DOHH2 (cell line): ENCODE measurements at regions not wholly inside any gene's neighbourhood (a gene's known extent, or its start where the extent isn't known, plus 50 kb on each side); places are given as distances from the start of the nearest gene placed in this dataset.
"Not testable (repeated sequence)": the region's sequence is repeated elsewhere in the genome, so short reads cannot be mapped to it uniquely, and the experiment has no call there.

Source experiments
- H3F3A ChIP-seq: fragments of 200-600 bp; sonication (generic), shearing (Covaris generic); 2 replicates; pipeline ENCODE4 v1.6.0; 2016; ENCODE audit warnings: antibody characterized with exemption, mild to moderate bottlenecking; ENCODE audit not compliant: control insufficient read depth, insufficient read depth
- H3K27ac ChIP-seq: fragments of 200-600 bp; sonication (generic); 2 replicates; pipeline ENCODE4 v1.5.1; 2014; ENCODE audit warnings: low read depth, mild to moderate bottlenecking, low read length, moderate library complexity
- H3K27me3 ChIP-seq: fragments of 200-600 bp; sonication (generic); 2 replicates; pipeline ENCODE4 v1.6.1; 2014; ENCODE audit warnings: mild to moderate bottlenecking, low read length, mixed read lengths; ENCODE audit not compliant: control insufficient read depth
- H3K36me3 ChIP-seq: fragments of 200-600 bp; sonication (generic); 2 replicates; pipeline ENCODE4 v1.6.1; 2014; ENCODE audit warnings: mild to moderate bottlenecking, low read length, moderate library complexity, mixed read lengths; ENCODE audit not compliant: control insufficient read depth
- H3K4me1 ChIP-seq: fragments of 200-600 bp; sonication (generic); 2 replicates; pipeline ENCODE4 v1.6.1; 2014; ENCODE audit warnings: mild to moderate bottlenecking, low read length, mixed read lengths; ENCODE audit not compliant: control insufficient read depth
- H3K4me2 ChIP-seq: fragments of 200-600 bp; sonication (generic); 2 replicates; pipeline ENCODE4 v1.6.0; 2014; ENCODE audit warnings: mild to moderate bottlenecking, low read length, moderate library complexity
- H3K4me3 ChIP-seq: fragments of 200-600 bp; sonication (generic); 2 replicates; pipeline ENCODE4 v1.5.1; 2014; ENCODE audit warnings: mild to moderate bottlenecking, low read length, mixed read lengths
- H3K79me2 ChIP-seq: fragments of 200-600 bp; sonication (generic); 2 replicates; pipeline ENCODE4 v1.6.1; 2014; ENCODE audit warnings: mild to moderate bottlenecking, low read length, mixed read lengths; ENCODE audit not compliant: control insufficient read depth
- H3K9me2 ChIP-seq: fragments of 200-600 bp; sonication (generic); replicated peaks from 2 replicates; pipeline ENCODE4 v1.6.1; 2014; ENCODE audit warnings: mild to moderate bottlenecking, low read length, mixed read lengths; ENCODE audit not compliant: control insufficient read depth
- H3K9me3 ChIP-seq: fragments of 200-600 bp; sonication (generic); 2 replicates; pipeline ENCODE4 v1.6.1; 2014; ENCODE audit warnings: antibody characterized with exemption, low read length, mixed read lengths; ENCODE audit not compliant: control insufficient read depth, insufficient read depth
- H4K20me1 ChIP-seq: fragments of 200-600 bp; sonication (generic); 2 replicates; pipeline ENCODE4 v1.6.0; 2014; ENCODE audit warnings: low read depth, mild to moderate bottlenecking, antibody characterized with exemption, low read length, moderate library complexity; ENCODE audit not compliant: control insufficient read depth, insufficient read depth
- CTCF ChIP-seq: fragments of 200-600 bp; sonication (generic); IDR thresholded peaks from one replicate; pipeline ENCODE4 v1.5.1; 2014; ENCODE audit warnings: antibody characterized with exemption, mild to moderate bottlenecking, low read depth, low read length; ENCODE audit not compliant: poor library complexity, severe bottlenecking
- EZH2phosphoT487 ChIP-seq: fragments of 200-600 bp; sonication (generic); IDR thresholded peaks from 2 replicates; pipeline ENCODE4 v1.6.1; 2017; ENCODE audit warnings: borderline replicate concordance, mild to moderate bottlenecking, antibody characterized with exemption, low read length, moderate library complexity, mixed read lengths

GRCh38 chrX:63282077-63282476, 69.1 kb downstream of the SPIN4 start:
- Histone ChIP-seq H3K79me2 (no peaks in the 10 kb centered on the region), H3K27me3 (no peaks in the 10 kb centered on the region), H3K36me3 (no peaks in the 10 kb centered on the region), H3K4me3 (no peak overlapping the region), H3K27ac (no peak overlapping the region), H3K9me3 (no peaks in the 10 kb centered on the region), H3K4me1 (no peaks in the 10 kb centered on the region), H3F3A (no peaks in the 10 kb centered on the region), H4K20me1 (no peaks in the 10 kb centered on the region), H3K9me2 (no peaks in the 10 kb centered on the region), H3K4me2 (no peak overlapping the region)
- TF ChIP-seq EZH2phosphoT487 (no peak), CTCF (no peak)

GRCh38 chrX:63281465-63281864, 69.7 kb downstream of the SPIN4 start:
- no peaks in the 10 kb centered on the region for H3K9me3 ChIP-seq
- H3K9me2 ChIP-seq: no peaks in the 10 kb centered on the region
- H3K27me3 ChIP-seq: no peaks in the 10 kb centered on the region
- TF ChIP-seq EZH2phosphoT487 (no peak), CTCF (no peak)
- no peak overlapping the region for H3K4me2 ChIP-seq
- H4K20me1 ChIP-seq: no peaks in the 10 kb centered on the region
- H3K27ac ChIP-seq: no peak overlapping the region
- H3K79me2 ChIP-seq: no peaks in the 10 kb centered on the region
- no peaks in the 10 kb centered on the region for H3F3A ChIP-seq
- no peaks in the 10 kb centered on the region for H3K36me3 ChIP-seq
- no peak overlapping the region for H3K4me3 ChIP-seq
- no peaks in the 10 kb centered on the region for H3K4me1 ChIP-seq

- H3K4me1 ChIP-seq, H3K4me3 ChIP-seq, H3K9me3 ChIP-seq, H3K9me2 ChIP-seq, H3K27ac ChIP-seq, H3K4me2 ChIP-seq, H3K36me3 ChIP-seq, H3F3A ChIP-seq, H3K79me2 ChIP-seq, H4K20me1 ChIP-seq, H3K27me3 ChIP-seq: not testable (repeated sequence)
Measured at GRCh38 chrX:63277394-63277793, 73.7 kb downstream of the SPIN4 start.

GRCh38 chrX:63275127-63275526, 76.0 kb downstream of the SPIN4 start:
- no peaks in the 10 kb centered on the region for H3F3A ChIP-seq
- no peak for TF ChIP-seq EZH2phosphoT487
- TF ChIP-seq CTCF: peak; percentile 53
- no peaks in the 10 kb centered on the region for H3K9me3 ChIP-seq
- no peaks in the 10 kb centered on the region for H3K79me2 ChIP-seq
- H3K4me3 ChIP-seq: no peak overlapping the region
- no peaks in the 10 kb centered on the region for H3K27me3 ChIP-seq
- no peaks in the 10 kb centered on the region for H4K20me1 ChIP-seq
- no peak overlapping the region for H3K4me2 ChIP-seq
- no peaks in the 10 kb centered on the region for H3K4me1 ChIP-seq
- no peak overlapping the region for H3K27ac ChIP-seq
- no peaks in the 10 kb centered on the region for H3K36me3 ChIP-seq
- no peaks in the 10 kb centered on the region for H3K9me2 ChIP-seq
